ENCODE measurements at regions not wholly inside any gene's neighbourhood (a gene's known extent, or its start where the extent isn't known, plus 50 kb on each side); places are given as distances from the start of the nearest gene placed in this dataset.

DNA sequence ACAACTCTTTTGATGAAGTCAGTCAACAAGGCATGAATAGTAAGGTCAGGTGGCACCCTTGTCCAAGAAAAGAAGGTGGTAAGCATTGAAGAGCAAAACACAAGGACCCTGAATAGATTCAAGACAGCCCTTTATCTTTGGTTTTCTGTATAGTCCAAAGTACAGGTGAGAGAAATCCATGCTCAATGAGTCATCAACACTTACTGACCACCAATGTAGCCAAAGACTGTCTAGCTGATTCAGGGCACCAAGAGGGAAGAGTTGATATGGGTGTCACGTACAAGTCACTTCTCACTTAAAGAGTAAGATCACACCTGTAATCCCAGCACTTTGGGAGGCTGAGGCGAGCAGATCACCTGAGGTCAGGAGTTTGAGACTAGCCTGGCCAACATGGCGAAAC is 528.3 kb downstream of the CD83 start (continued):
- TF ChIP-seq, protein P1, sequence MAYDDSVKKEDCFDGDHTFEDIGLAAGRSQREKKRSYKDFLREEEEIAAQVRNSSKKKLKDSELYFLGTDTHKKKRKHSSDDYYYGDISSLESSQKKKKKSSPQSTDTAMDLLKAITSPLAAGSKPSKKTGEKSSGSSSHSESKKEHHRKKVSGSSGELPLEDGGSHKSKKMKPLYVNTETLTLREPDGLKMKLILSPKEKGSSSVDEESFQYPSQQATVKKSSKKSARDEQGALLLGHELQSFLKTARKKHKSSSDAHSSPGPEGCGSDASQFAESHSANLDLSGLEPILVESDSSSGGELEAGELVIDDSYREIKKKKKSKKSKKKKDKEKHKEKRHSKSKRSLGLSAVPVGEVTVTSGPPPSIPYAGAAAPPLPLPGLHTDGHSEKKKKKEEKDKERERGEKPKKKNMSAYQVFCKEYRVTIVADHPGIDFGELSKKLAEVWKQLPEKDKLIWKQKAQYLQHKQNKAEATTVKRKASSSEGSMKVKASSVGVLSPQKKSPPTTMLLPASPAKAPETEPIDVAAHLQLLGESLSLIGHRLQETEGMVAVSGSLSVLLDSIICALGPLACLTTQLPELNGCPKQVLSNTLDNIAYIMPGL (CRISPR knock-in tag; IDR thresholded peaks at IDR 0.05), result no peak

GRCh38 chr6:14646371-14646770 is 528.8 kb downstream of the CD83 start:
- ChIA-PET CTCF (no interaction called here), POLR2A (no interaction called here)
- H3K4me1 Mint-ChIP-seq, result peaks cover 17% of the 10 kb centered on the region
- no peak for ATAC-seq
- DNase-seq (ENCODE audit: low spot score), result no peak
- TF ChIP-seq ETV6 (CRISPR knock-in tag; IDR thresholded peaks at IDR 0.05), result no peak
- TF ChIP-seq NR3C1 (CRISPR knock-in tag; conservative IDR thresholded peaks at IDR 0.05; ENCODE audit: low read depth), result no peak
- H3K36me3 Mint-ChIP-seq, result no peaks in the 10 kb centered on the region; the same call in 1 of the 2 replicates
- no peaks in the 10 kb centered on the region for H3K27me3 Mint-ChIP-seq (ENCODE audit: low read depth)
- H3K27ac Mint-ChIP-seq, result no peak overlapping the region
- H3K4me3 Mint-ChIP-seq, result no peak overlapping the region
- H3K9me3 Mint-ChIP-seq, result peaks cover 12% of the 10 kb centered on the region

DNA sequence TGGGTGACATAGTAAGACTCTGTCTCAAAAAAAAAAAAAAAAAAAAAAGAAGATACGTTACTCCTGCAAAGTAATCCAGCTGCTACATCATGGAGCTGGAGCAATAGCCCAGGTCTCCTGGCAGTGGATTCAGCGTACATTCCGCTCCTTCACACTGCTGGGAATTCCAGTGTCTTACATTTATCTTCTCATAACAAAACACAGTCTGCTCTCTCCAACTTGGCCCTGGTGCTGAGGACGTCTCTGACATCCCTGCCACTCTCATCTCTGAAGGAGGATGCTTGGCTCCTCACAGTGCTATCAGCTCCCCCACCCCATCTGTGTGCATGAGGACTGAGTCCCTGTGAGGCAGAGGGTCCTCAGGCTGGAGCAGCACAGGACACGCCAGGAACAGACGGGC is 529.8 kb downstream of the CD83 start:
- H3K27ac Mint-ChIP-seq, result no peak overlapping the region
- no peak for TF ChIP-seq PRRX2 (CRISPR knock-in tag; IDR thresholded peaks at IDR 0.05)
- no peak for TF ChIP-seq SMAD3 (CRISPR knock-in tag; IDR thresholded peaks at IDR 0.05; ENCODE audit: borderline replicate concordance)
- no peak for TF ChIP-seq ETV6 (CRISPR knock-in tag; IDR thresholded peaks at IDR 0.05)
- TF ChIP-seq ZNF671 (CRISPR knock-in tag; IDR thresholded peaks at IDR 0.05), result no peak
- no peak for TF ChIP-seq E2F1 (CRISPR knock-in tag; IDR thresholded peaks at IDR 0.05)
- TF ChIP-seq ZSCAN18 (CRISPR knock-in tag; IDR thresholded peaks at IDR 0.05), result no peak
- TF ChIP-seq, protein P2, sequence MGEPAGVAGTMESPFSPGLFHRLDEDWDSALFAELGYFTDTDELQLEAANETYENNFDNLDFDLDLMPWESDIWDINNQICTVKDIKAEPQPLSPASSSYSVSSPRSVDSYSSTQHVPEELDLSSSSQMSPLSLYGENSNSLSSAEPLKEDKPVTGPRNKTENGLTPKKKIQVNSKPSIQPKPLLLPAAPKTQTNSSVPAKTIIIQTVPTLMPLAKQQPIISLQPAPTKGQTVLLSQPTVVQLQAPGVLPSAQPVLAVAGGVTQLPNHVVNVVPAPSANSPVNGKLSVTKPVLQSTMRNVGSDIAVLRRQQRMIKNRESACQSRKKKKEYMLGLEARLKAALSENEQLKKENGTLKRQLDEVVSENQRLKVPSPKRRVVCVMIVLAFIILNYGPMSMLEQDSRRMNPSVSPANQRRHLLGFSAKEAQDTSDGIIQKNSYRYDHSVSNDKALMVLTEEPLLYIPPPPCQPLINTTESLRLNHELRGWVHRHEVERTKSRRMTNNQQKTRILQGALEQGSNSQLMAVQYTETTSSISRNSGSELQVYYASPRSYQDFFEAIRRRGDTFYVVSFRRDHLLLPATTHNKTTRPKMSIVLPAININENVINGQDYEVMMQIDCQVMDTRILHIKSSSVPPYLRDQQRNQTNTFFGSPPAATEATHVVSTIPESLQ (CRISPR knock-in tag; IDR thresholded peaks at IDR 0.05), result no peak
- TF ChIP-seq, protein P3, sequence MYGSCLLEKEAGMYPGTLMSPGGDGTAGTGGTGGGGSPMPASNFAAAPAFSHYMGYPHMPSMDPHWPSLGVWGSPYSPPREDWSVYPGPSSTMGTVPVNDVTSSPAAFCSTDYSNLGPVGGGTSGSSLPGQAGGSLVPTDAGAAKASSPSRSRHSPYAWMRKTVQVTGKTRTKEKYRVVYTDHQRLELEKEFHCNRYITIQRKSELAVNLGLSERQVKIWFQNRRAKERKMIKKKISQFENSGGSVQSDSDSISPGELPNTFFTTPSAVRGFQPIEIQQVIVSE (CRISPR knock-in tag; IDR thresholded peaks at IDR 0.05; ENCODE audit: borderline replicate concordance), result no peak
- TF ChIP-seq, protein P4, sequence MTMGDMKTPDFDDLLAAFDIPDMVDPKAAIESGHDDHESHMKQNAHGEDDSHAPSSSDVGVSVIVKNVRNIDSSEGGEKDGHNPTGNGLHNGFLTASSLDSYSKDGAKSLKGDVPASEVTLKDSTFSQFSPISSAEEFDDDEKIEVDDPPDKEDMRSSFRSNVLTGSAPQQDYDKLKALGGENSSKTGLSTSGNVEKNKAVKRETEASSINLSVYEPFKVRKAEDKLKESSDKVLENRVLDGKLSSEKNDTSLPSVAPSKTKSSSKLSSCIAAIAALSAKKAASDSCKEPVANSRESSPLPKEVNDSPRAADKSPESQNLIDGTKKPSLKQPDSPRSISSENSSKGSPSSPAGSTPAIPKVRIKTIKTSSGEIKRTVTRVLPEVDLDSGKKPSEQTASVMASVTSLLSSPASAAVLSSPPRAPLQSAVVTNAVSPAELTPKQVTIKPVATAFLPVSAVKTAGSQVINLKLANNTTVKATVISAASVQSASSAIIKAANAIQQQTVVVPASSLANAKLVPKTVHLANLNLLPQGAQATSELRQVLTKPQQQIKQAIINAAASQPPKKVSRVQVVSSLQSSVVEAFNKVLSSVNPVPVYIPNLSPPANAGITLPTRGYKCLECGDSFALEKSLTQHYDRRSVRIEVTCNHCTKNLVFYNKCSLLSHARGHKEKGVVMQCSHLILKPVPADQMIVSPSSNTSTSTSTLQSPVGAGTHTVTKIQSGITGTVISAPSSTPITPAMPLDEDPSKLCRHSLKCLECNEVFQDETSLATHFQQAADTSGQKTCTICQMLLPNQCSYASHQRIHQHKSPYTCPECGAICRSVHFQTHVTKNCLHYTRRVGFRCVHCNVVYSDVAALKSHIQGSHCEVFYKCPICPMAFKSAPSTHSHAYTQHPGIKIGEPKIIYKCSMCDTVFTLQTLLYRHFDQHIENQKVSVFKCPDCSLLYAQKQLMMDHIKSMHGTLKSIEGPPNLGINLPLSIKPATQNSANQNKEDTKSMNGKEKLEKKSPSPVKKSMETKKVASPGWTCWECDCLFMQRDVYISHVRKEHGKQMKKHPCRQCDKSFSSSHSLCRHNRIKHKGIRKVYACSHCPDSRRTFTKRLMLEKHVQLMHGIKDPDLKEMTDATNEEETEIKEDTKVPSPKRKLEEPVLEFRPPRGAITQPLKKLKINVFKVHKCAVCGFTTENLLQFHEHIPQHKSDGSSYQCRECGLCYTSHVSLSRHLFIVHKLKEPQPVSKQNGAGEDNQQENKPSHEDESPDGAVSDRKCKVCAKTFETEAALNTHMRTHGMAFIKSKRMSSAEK (CRISPR knock-in tag; IDR thresholded peaks at IDR 0.05; ENCODE audit: borderline replicate concordance), result no peak
- TF ChIP-seq ZNF396 (CRISPR knock-in tag; IDR thresholded peaks at IDR 0.05; ENCODE audit: borderline replicate concordance), result no peak

More for the DNA sequence above, 529.8 kb downstream of the CD83 start:
- Mint-ChIP-seq H3K27me3 (ENCODE audit: low read depth) (no peaks in the 10 kb centered on the region), H3K9me3 (peaks cover 12% of the 10 kb centered on the region), H3K4me1 (peaks cover 7% of the 10 kb centered on the region), H3K36me3 (no peaks in the 10 kb centered on the region; the same call in 1 of the 2 replicates), H3K4me3 (no peak overlapping the region)
- DNase-seq (ENCODE audit: low spot score), result no peak
- ATAC-seq, result no peak
- POLR2A ChIA-PET, result interaction anchor here (0.6 kb wide), 1 partner anchor 1227 kb away, joined by 3 read pairs; no protein-coding TSS in a partner anchor
- CTCF ChIA-PET, result interaction anchor here (0.7 kb wide), 1 partner anchor 233 kb away, joined by 8 read pairs; no protein-coding TSS in a partner anchor
